Stimulated activated CD4-positive, alpha-beta T cell treated with anti-CD3 and anti-CD28 coated beads, Interleukin-1b, Interleukin-23, amount 100 ng/mL, for 48 hours (primary cell): ENCODE measurements at regions not wholly inside any gene's neighbourhood (a gene's known extent, or its start where the extent isn't known, plus 50 kb on each side); places are given as distances from the start of the nearest gene placed in this dataset.

Experiments used
- DNase-seq: peaks from one replicate; pipeline ENCODE4 v3.0.0-alpha.2; 2020

GRCh38 chr10:108908096-108908495 lies 1015.2 kb downstream of the XPNPEP1 start:
- DNase-seq = no peak

DNA sequence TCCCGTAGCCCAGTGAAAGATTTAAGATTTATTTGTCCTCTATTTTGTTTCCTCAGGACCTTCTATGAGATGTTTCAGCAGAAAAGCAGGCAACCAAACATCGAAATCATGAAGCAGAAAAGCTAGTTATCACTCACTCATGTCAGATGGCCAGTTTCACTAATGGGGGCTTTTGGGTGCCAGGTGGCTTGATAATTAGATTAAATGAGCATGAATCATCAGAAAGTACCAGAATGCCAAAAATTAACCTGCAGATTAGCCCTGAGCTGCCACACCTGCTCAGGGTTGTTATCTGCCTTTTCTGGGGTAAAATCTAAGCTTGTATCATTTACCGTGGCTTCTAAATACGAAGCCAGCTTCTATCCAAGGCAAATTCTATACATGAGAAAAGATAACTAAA lies 1017.5 kb downstream of the XPNPEP1 start:
- DNase-seq = no peak

- no peak for DNase-seq
Observed at GRCh38 chr10:108905171-108905570, 1018.1 kb downstream of the XPNPEP1 start.

- DNase-seq = no peak
Observed at GRCh38 chr10:108904163-108904838, 1019.0 kb downstream of the XPNPEP1 start.

GRCh38 chr10:108902619-108903285 lies 1020.6 kb downstream of the XPNPEP1 start:
- DNase-seq = no peak

- DNase-seq = no peak
Observed at GRCh38 chr10:108901781-108902618, 1021.3 kb downstream of the XPNPEP1 start.

DNA sequence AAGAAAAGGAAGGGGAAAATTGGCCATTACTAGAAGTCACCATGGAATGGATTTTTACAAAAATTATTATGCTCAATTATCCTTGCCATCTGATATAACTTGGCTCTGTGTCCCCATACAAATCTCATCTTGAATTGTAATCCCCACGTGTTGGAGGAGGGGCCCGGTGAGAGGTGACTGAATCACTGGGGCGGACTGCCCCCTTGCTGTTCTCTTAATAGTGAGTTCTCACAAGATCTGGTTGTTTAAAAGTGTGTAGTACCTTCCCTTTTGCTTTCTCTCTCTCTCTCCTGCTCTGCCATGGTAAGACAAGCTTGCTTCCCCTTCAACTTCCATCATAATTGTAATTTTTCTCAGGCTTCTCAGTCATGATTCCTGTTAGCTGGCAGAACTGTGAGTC lies 1023.6 kb downstream of the XPNPEP1 start:
- DNase-seq = no peak

DNA sequence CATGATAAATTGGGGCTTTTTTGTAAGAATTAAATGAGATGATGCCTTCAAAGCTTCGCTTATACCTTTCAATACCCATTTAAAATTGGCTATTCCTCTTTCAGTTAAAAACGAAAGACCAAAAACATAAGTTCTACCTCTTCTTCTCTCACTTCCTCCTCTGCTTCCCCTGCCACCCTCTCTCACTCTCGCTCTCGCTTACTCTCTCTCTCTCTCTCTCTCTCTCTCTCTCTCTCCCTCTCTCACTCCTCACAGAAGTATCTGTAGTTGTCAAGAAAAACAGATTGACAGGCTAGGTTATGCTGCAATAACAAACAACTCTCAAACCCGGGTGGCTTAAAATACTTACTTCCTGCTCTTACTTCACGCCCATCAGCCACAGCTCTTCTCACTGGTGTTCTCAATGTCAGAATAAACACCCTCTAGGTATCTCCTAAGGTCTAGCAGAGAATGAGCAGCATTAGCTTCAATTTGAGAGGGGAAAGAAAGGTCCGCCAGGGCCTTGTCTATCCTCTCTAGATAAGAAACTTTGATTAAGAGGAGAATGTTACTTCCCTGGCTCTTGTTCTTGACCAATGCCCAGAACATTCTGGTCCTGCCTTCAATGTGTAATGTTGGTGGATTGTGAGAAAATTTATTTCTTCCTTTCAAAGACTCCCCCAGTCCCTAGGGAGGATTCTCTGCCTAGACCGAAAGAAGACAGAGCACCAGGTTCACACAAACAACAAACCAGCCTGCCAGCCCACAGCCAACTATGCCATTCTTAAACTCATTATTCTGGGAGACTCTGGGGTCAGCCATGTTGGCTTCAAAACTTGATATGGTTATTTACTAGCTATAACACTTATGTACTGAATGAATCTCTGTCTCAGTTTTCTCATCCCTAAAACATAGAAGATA lies 1028.7 kb downstream of the XPNPEP1 start:
- DNase-seq = no peak

DNA sequence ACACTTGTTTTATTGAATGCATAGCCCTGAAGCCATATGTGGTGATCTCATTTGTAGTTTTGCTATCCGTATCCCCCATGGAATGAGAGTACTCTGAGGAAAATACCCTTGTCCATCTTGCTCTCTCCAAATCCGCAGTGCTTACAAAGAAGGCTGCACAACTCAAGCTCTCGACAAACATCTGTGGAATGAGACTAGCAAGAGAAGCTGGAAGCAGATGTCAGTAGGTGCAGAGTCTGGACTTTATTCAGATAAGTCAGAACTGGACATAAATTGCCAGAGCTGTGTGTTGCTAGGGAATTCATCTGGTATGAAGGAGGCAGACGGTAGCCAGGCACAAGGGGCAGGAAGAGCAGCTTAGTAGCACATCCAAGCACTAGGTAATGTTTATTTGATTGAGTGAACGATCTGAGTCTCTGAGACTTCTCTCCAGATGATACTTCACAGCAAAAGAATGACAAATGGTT lies 1046.2 kb downstream of the XPNPEP1 start:
- DNase-seq = no peak

GRCh38 chr10:108872854-108873253 lies 1050.5 kb downstream of the XPNPEP1 start:
- no peak for DNase-seq

DNA sequence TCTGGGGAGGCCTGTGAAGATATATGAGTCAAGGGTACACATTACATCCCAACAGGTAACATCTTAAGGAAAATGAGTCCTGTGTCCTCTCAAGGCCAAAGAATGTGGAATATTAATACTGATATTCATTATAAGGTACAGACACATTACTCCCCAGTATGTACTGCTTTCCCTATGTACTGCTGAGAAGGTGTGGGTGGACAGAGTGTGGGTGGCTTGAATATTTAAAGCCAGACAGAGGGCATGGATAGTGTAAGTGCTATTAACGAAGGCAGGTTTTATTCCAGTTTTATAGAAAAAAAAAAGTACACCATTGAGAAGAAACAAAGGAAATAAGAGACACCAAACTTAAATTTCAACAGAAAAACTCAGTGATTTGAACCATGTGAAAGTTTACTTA lies 1054.4 kb downstream of the XPNPEP1 start:
- no peak for DNase-seq

DNA sequence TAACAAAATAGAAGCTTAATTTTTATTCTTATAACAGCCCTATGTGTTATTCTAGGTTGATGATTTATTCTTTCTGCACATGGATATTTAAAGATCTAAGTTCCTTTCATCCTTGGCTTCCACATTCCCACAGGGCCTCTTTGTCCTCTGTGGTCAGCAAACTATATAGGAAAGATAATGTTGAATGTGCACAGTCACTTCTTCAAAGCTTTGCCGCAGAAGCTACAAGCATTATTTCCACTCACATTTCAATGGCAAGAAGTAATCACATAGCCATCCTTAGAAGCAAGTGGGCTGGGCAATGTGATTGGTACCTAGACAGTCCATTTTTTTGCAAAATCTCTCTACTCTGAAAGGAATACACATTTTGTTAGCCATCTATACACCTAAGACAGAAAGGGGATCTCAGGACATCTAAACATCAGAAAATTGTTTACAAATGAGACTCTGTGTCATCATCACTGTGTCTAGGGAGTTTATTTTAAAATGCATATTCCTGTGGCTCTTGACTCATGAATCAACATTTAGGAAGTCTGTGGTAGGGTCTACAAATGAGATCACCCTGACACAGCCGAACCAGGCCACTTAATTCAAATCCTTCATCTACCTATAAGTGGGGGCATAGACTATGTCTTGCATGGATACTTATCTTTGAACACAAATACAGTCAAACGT lies 1060.5 kb downstream of the XPNPEP1 start:
- DNase-seq = no peak

DNA sequence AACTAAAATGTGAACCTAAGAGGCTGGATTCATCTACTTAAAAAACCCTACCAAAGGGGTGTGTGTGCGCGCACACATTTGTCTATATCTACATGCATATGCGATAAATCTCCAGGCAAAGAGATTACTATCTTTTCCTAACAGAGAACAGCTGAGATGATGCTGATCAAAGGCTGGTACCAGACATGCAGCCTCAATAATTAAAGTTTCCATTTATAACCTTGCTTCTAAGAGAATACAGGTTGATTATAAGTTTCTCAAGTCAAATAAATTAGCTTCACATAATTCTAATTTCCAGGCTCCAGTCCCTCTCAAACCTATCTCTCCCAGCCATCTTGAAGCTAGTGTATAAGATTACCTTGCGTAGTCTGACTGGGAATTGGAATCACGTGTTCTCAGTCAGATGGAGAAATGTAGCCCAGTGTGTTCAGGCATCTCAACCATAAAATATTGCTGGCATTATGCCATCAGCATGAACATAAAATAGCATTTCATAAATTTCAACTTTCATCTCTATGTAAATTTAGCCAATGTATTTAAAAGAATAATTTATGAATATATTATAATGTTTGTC lies 1062.0 kb downstream of the XPNPEP1 start:
- no peak for DNase-seq

- no peak for DNase-seq
Observed at GRCh38 chr10:108852211-108852610, 1071.1 kb downstream of the XPNPEP1 start.

GRCh38 chr10:108850138-108850854 lies 1073.0 kb downstream of the XPNPEP1 start:
- DNase-seq = no peak

DNA sequence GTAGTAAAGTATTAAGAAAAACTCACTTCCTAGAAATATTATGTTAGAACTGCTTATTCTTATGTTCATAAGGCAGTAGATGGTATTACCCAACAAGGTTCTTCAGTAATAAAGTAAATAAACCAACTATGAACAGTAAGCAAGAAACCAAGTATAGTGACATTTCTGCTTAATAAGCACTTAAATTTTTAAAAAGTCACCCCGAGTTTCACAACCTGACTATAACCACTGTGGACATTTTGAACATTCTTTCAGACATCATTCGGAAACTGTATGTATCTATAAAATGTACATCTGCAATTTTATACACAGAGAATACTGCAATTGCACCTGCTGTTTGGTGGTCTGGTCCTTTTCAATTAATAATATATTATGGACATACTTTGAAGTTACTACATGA lies 1073.6 kb downstream of the XPNPEP1 start:
- no peak for DNase-seq

- no peak for DNase-seq
Observed at GRCh38 chr10:108849186-108849585, 1074.1 kb downstream of the XPNPEP1 start.

GRCh38 chr10:108848046-108848445 lies 1075.3 kb downstream of the XPNPEP1 start:
- DNase-seq = no peak

GRCh38 chr10:108840944-108841343 lies 1082.4 kb downstream of the XPNPEP1 start:
- DNase-seq = no peak

DNA sequence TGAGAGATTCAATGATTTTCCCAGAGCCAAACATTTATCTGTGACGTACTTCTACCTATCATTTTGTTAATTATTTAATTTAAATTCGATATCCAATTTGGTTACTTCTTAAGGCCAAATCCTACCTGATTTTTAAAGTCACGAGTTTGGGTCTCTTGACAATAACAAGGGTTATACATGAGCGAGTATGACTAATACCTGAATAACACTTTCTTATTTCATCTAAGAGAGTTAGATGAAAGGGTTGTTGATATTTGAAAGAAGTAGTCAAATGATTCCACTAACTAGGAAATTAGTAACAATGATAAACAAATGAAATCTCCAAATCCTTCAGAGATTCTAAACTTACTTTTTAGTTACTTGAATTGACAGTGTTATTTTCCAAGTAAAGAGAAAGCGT lies 1086.9 kb downstream of the XPNPEP1 start:
- DNase-seq = no peak

- DNase-seq = no peak
Observed at GRCh38 chr10:108822026-108822425, 1101.3 kb downstream of the XPNPEP1 start.
